MM.1S (cell line): ENCODE measurements at regions not wholly inside any gene's neighbourhood (a gene's known extent, or its start where the extent isn't known, plus 50 kb on each side); places are given as distances from the start of the nearest gene placed in this dataset.

Source experiments
- DNase-seq: peaks from one replicate; pipeline ENCODE4 v3.0.0-alpha.2; 2015
- H2AFZ ChIP-seq: fragments of 300-600 bp; sonication (generic); 2 replicates; pipeline ENCODE4 v1.6.0; 2016; ENCODE audit warnings: antibody characterized with exemption, low read length
- H3F3A ChIP-seq: fragments of 300-600 bp; sonication (generic); 2 replicates; pipeline ENCODE4 v1.6.1; 2016; ENCODE audit warnings: mild to moderate bottlenecking, antibody characterized with exemption, low read length, moderate library complexity, mixed read lengths; ENCODE audit not compliant: insufficient read depth
- H3K27ac ChIP-seq: fragments of 300-600 bp; sonication (generic); 2 replicates; pipeline ENCODE4 v1.5.1; 2016; ENCODE audit warnings: mild to moderate bottlenecking, low read length
- H3K27me3 ChIP-seq: fragments of 300-600 bp; sonication (generic); replicated peaks from 2 replicates; pipeline ENCODE4 v1.6.0; 2016; ENCODE audit warnings: low read length; ENCODE audit not compliant: insufficient read depth
- H3K36me3 ChIP-seq: fragments of 300-600 bp; sonication (generic); replicated peaks from 2 replicates; pipeline ENCODE4 v1.6.1; 2016; ENCODE audit warnings: mild to moderate bottlenecking, low read length, mixed read lengths; ENCODE audit not compliant: insufficient read depth
- H3K4me1 ChIP-seq: fragments of 300-600 bp; sonication (generic); 2 replicates; pipeline ENCODE4 v1.6.1; 2016; ENCODE audit warnings: low read length, mixed read lengths
- H3K4me2 ChIP-seq: fragments of 300-600 bp; sonication (generic); 2 replicates; pipeline ENCODE4 v1.6.0; 2016; ENCODE audit warnings: low read depth, low read length
- H3K4me3 ChIP-seq: fragments of 300-600 bp; sonication (generic); 2 replicates; pipeline ENCODE4 v1.5.1; 2016; ENCODE audit warnings: low read length, mixed read lengths
- H3K79me2 ChIP-seq: fragments of 300-600 bp; sonication (generic); 2 replicates; pipeline ENCODE4 v1.6.1; 2016; ENCODE audit warnings: mixed run types, low read length, mixed read lengths
- H3K9ac ChIP-seq: fragments of 300-600 bp; sonication (generic); 2 replicates; pipeline ENCODE4 v1.6.1; 2016; ENCODE audit warnings: low read length, mixed read lengths
- H3K9me2 ChIP-seq: fragments of 300-600 bp; sonication (generic); replicated peaks from 2 replicates; pipeline ENCODE4 v1.6.1; 2016; ENCODE audit warnings: mild to moderate bottlenecking, low read length, mixed read lengths; ENCODE audit not compliant: insufficient read depth
- H3K9me3 ChIP-seq: fragments of 300-600 bp; sonication (generic); replicated peaks from 2 replicates; pipeline ENCODE4 v1.6.1; 2016; ENCODE audit warnings: mild to moderate bottlenecking, low read length, mixed read lengths; ENCODE audit not compliant: insufficient read depth
- H4K20me1 ChIP-seq: fragments of 300-600 bp; sonication (generic); 2 replicates; pipeline ENCODE4 v1.6.1; 2016; ENCODE audit warnings: mild to moderate bottlenecking, low read length, moderate library complexity, mixed read lengths; ENCODE audit not compliant: insufficient read depth
- CTCF ChIP-seq: fragments of 300-600 bp; sonication (generic); IDR thresholded peaks from 2 replicates; pipeline ENCODE4 v1.5.1; 2016; ENCODE audit warnings: antibody characterized with exemption, low read length, mixed read lengths
- EZH2 ChIP-seq: fragments of 300-600 bp; sonication (generic); optimal IDR thresholded peaks from 2 replicates; pipeline ENCODE3; 2017; ENCODE audit warnings: low read depth, mild to moderate bottlenecking, antibody characterized with exemption, low read length, mixed read lengths
- EZH2phosphoT487 ChIP-seq: fragments of 300-600 bp; sonication (generic); IDR thresholded peaks from 2 replicates; pipeline ENCODE4 v1.6.1; 2018; ENCODE audit warnings: antibody characterized with exemption, low read length

- H3K27me3 ChIP-seq = no peaks in the 10 kb centered on the region
- DNase-seq = no peak
Observed at GRCh38 chr5:68161156-68161555, 54.4 kb upstream of the PIK3R1 start.

GRCh38 chr5:68159224-68159951, 56.2 kb upstream of the PIK3R1 start:
- no peaks in the 10 kb centered on the region for H3K9me2 ChIP-seq
- TF ChIP-seq EZH2 = no peak
- TF ChIP-seq CTCF = no peak
- no peak for TF ChIP-seq EZH2phosphoT487
- H3K36me3 ChIP-seq = no peaks in the 10 kb centered on the region
- H3K9me3 ChIP-seq = no peaks in the 10 kb centered on the region
- H2AFZ ChIP-seq = no peak overlapping the region
- no peaks in the 10 kb centered on the region for H3K4me1 ChIP-seq
- H3K4me2 ChIP-seq = no peak overlapping the region
- H4K20me1 ChIP-seq = no peaks in the 10 kb centered on the region
- no peaks in the 10 kb centered on the region for H3F3A ChIP-seq
- H3K79me2 ChIP-seq = no peaks in the 10 kb centered on the region
- DNase-seq = no peak
- H3K4me3 ChIP-seq = no peak overlapping the region
- no peaks in the 10 kb centered on the region for H3K27me3 ChIP-seq
- no peak overlapping the region for H3K9ac ChIP-seq
- no peak overlapping the region for H3K27ac ChIP-seq

More at GRCh38 chr5:68161156-68161555, 54.4 kb upstream of the PIK3R1 start:
- Histone ChIP-seq H3K4me3 (no peak overlapping the region), H3K9me2 (no peaks in the 10 kb centered on the region), H3K27ac (no peak overlapping the region), H3K4me1 (no peaks in the 10 kb centered on the region), H3K9ac (no peak overlapping the region), H3K36me3 (no peaks in the 10 kb centered on the region), H3K4me2 (no peak overlapping the region), H3K79me2 (no peaks in the 10 kb centered on the region), H3K9me3 (no peaks in the 10 kb centered on the region), H4K20me1 (no peaks in the 10 kb centered on the region), H3F3A (no peaks in the 10 kb centered on the region), H2AFZ (no peak overlapping the region)
- TF ChIP-seq EZH2 = no peak
- no peak for TF ChIP-seq CTCF
- TF ChIP-seq EZH2phosphoT487 = no peak

GRCh38 chr5:68155940-68156339, 59.6 kb upstream of the PIK3R1 start:
- Histone ChIP-seq H3K27ac (no peak overlapping the region), H3K9me3 (no peaks in the 10 kb centered on the region), H3K27me3 (no peaks in the 10 kb centered on the region), H4K20me1 (no peaks in the 10 kb centered on the region), H3K4me1 (no peaks in the 10 kb centered on the region), H2AFZ (no peak overlapping the region), H3K4me3 (no peak overlapping the region), H3K9ac (no peak overlapping the region), H3K36me3 (no peaks in the 10 kb centered on the region), H3K4me2 (no peak overlapping the region), H3F3A (no peaks in the 10 kb centered on the region), H3K9me2 (no peaks in the 10 kb centered on the region), H3K79me2 (no peaks in the 10 kb centered on the region)
- no peak for TF ChIP-seq EZH2
- TF ChIP-seq CTCF = no peak
- no peak for TF ChIP-seq EZH2phosphoT487
- DNase-seq = no peak
